Liver (tissue), 8 donors: ENCODE measurements at regions not wholly inside any gene's neighbourhood (a gene's known extent, or its start where the extent isn't known, plus 50 kb on each side); places are given as distances from the start of the nearest gene placed in this dataset.

Experiments used
- DNase-seq: peaks from one replicate; pipeline ENCODE4 v3.0.0-alpha.2; 2017; ENCODE audit warnings: low spot score
- H3K27ac ChIP-seq, 2 donors: one replicate each; pipeline ENCODE4 v1.7.0; 2013; ENCODE audit warnings: inconsistent platforms in 2 of 2, low read length in 2 of 2, control low read depth in 1 of 2, low read depth in 1 of 2, mild to moderate bottlenecking in 1 of 2
- H3K27me3 ChIP-seq, 4 donors: one replicate each; pipeline versions ENCODE4 v1.6.1 to v1.7.0; 2013; ENCODE audit warnings: low read length in 3 of 4, inconsistent platforms in 1 of 4, mild to moderate bottlenecking in 1 of 4, moderate library complexity in 1 of 4; ENCODE audit not compliant: control insufficient read depth in 4 of 4, insufficient read depth in 4 of 4
- H3K36me3 ChIP-seq, 4 donors: one replicate each; pipeline versions ENCODE4 v1.6.1 to v1.7.0; 2013; ENCODE audit warnings: low read length in 3 of 4, mild to moderate bottlenecking in 3 of 4, low read depth in 1 of 4, moderate library complexity in 1 of 4; ENCODE audit not compliant: control insufficient read depth in 4 of 4, insufficient read depth in 3 of 4
- H3K4me1 ChIP-seq, 4 donors: one replicate each; pipeline versions ENCODE4 v1.6.1 to v1.7.0; 2013; ENCODE audit warnings: low read length in 3 of 4, mild to moderate bottlenecking in 3 of 4, moderate library complexity in 1 of 4; ENCODE audit not compliant: control insufficient read depth in 4 of 4, insufficient read depth in 4 of 4
- H3K4me3 ChIP-seq, 3 donors: one replicate each; pipeline versions ENCODE4 v1.6.1 to v1.7.0; 2013; ENCODE audit warnings: low read length in 3 of 3, control low read depth in 1 of 3, low read depth in 1 of 3, mild to moderate bottlenecking in 1 of 3
- H3K9ac ChIP-seq, 2 donors: one replicate each; pipeline ENCODE4 v1.7.0; 2013; ENCODE audit warnings: low read length in 2 of 2, mild to moderate bottlenecking in 2 of 2, moderate library complexity in 2 of 2, control low read depth in 1 of 2, low read depth in 1 of 2
- H3K9me3 ChIP-seq, 4 donors: one replicate each; pipeline versions ENCODE4 v1.6.1 to v1.7.0; 2013; ENCODE audit warnings: low read length in 3 of 4; ENCODE audit not compliant: control insufficient read depth in 4 of 4
- EGR1 ChIP-seq, 2 donors: IDR thresholded peaks; 2 replicates each; pipeline ENCODE4 v1.6.1; 2016 to 2018; ENCODE audit warnings: antibody characterized with exemption in 2 of 2, low read depth in 2 of 2
- FOXA1 ChIP-seq: IDR thresholded peaks from 2 replicates; pipeline ENCODE4 v1.6.1; 2016; ENCODE audit warnings: antibody characterized with exemption
- FOXA2 ChIP-seq: IDR thresholded peaks from 2 replicates; pipeline ENCODE4 v1.6.1; 2016; ENCODE audit warnings: antibody characterized with exemption
- GABPA ChIP-seq, 2 donors: IDR thresholded peaks in 1 of 2; conservative IDR thresholded peaks in 1 of 2; 2 replicates each; pipeline ENCODE4 v1.6.1; 2016; ENCODE audit warnings: antibody characterized with exemption in 2 of 2, mild to moderate bottlenecking in 1 of 2, moderate library complexity in 1 of 2
- HNF4A ChIP-seq, 2 donors: conservative IDR thresholded peaks; 2 replicates each; pipeline ENCODE4 v1.6.1; 2016; ENCODE audit warnings: antibody characterized with exemption in 2 of 2, mild to moderate bottlenecking in 2 of 2
- HNF4G ChIP-seq: IDR thresholded peaks from 2 replicates; pipeline ENCODE4 v1.6.1; 2016; ENCODE audit warnings: antibody characterized with exemption
- JUND ChIP-seq, 2 donors: IDR thresholded peaks; 2 replicates each; pipeline ENCODE4 v1.6.1; 2016; ENCODE audit warnings: antibody characterized with exemption in 2 of 2
- NR2F2 ChIP-seq: IDR thresholded peaks from 2 replicates; pipeline ENCODE4 v1.6.1; 2016; ENCODE audit warnings: antibody characterized with exemption
- RAD21 ChIP-seq, 2 donors: IDR thresholded peaks; 2 replicates each; pipeline ENCODE4 v1.6.1; 2016; ENCODE audit warnings: antibody characterized with exemption in 2 of 2, mild to moderate bottlenecking in 2 of 2
- RXRA ChIP-seq, 2 donors: IDR thresholded peaks; 2 replicates each; pipeline ENCODE4 v1.6.1; 2017 to 2018; ENCODE audit warnings: antibody characterized with exemption in 2 of 2, mild to moderate bottlenecking in 1 of 2
- SP1 ChIP-seq: IDR thresholded peaks from 2 replicates; pipeline ENCODE4 v1.6.1; 2018; ENCODE audit warnings: antibody characterized with exemption, mild to moderate bottlenecking
- TAF1 ChIP-seq: conservative IDR thresholded peaks from 2 replicates; pipeline ENCODE4 v1.6.1; 2016; ENCODE audit warnings: antibody characterized with exemption, mild to moderate bottlenecking
- YY1 ChIP-seq: IDR thresholded peaks from 2 replicates; pipeline ENCODE4 v1.6.1; 2016; ENCODE audit warnings: antibody characterized with exemption, mild to moderate bottlenecking
- WGBS: extraction: QIAGEN DNeasy Blood & Tissue Kit; methylation state at CpG from one replicate; pipeline ENCODE4 v1.1.7; 2013; 5-methylcytosine and 5-hydroxymethylcytosine counted together
- TF ChIP-seq, protein P1 (sequence below): IDR thresholded peaks from 2 replicates; pipeline ENCODE4 v1.6.1; 2016; ENCODE audit warnings: antibody characterized with exemption
- TF ChIP-seq, protein P2 (sequence below): IDR thresholded peaks from 2 replicates; pipeline ENCODE4 v1.6.1; 2016; ENCODE audit warnings: antibody characterized with exemption, mild to moderate bottlenecking
- TF ChIP-seq, protein P3 (sequence below): fragments of 150-350 bp; IDR thresholded peaks from 2 replicates; pipeline ENCODE4 v1.5.1; 2017; ENCODE audit warnings: improper control_type of control experiment, low read depth, low read length; ENCODE audit not compliant: missing input control
- TF ChIP-seq, protein P4 (sequence below): IDR thresholded peaks from 2 replicates; pipeline ENCODE4 v1.6.1; 2016; ENCODE audit warnings: antibody characterized with exemption
- donor health status: healthy.
- donor health status: healthy.
- donor health status: healthy.
- donor health status: healthy.
- donor health status: healthy.

DNA sequence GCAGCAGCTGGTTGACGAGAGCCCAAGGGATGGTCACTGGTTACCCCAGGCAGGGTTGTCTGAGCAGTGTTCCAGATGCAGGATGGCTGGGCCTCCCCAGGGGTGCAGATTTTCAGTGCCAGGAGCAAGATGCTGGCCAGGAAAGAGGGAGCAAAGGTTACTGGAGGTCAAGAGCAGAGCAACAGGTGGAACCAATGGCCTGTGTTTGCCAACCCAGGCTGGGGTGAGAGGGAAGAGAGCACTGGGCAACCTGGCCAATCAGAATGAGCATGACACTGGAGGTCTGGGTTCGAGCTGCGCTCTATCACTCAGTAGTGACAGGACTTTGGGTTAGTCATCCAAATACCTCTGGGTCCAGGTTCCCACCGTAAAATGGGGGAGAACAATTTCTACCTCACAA, 90.6 kb upstream of the TLE3 start:
- 98% methylated on average over 4 of the region's 4 CpGs for WGBS
- Histone ChIP-seq H3K27me3 (no peaks in the 10 kb centered on the region), H3K4me3 (no peak overlapping the region), H3K36me3 (no peaks in the 10 kb centered on the region), H3K9ac (no peak overlapping the region), H3K4me1 (peaks cover 0 to 10% (median 6%) of the 10 kb centered on the region in 4 donors), H3K9me3 (no peaks in the 10 kb centered on the region), H3K27ac (no peak overlapping the region)
- DNase-seq: no peak
- TF ChIP-seq, protein P1, sequence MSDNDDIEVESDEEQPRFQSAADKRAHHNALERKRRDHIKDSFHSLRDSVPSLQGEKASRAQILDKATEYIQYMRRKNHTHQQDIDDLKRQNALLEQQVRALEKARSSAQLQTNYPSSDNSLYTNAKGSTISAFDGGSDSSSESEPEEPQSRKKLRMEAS: no peak
- TF ChIP-seq SP1 (no peak), JUND (IDR thresholded peaks at IDR 0.05) (no peak), RAD21 (IDR thresholded peaks at IDR 0.05) (no peak), YY1 (no peak), TAF1 (no peak), FOXA2 (no peak), FOXA1 (no peak), EGR1 (IDR thresholded peaks at IDR 0.05; ENCODE audit: low read depth in 2 of 2) (no peak)
- TF ChIP-seq, protein P2, sequence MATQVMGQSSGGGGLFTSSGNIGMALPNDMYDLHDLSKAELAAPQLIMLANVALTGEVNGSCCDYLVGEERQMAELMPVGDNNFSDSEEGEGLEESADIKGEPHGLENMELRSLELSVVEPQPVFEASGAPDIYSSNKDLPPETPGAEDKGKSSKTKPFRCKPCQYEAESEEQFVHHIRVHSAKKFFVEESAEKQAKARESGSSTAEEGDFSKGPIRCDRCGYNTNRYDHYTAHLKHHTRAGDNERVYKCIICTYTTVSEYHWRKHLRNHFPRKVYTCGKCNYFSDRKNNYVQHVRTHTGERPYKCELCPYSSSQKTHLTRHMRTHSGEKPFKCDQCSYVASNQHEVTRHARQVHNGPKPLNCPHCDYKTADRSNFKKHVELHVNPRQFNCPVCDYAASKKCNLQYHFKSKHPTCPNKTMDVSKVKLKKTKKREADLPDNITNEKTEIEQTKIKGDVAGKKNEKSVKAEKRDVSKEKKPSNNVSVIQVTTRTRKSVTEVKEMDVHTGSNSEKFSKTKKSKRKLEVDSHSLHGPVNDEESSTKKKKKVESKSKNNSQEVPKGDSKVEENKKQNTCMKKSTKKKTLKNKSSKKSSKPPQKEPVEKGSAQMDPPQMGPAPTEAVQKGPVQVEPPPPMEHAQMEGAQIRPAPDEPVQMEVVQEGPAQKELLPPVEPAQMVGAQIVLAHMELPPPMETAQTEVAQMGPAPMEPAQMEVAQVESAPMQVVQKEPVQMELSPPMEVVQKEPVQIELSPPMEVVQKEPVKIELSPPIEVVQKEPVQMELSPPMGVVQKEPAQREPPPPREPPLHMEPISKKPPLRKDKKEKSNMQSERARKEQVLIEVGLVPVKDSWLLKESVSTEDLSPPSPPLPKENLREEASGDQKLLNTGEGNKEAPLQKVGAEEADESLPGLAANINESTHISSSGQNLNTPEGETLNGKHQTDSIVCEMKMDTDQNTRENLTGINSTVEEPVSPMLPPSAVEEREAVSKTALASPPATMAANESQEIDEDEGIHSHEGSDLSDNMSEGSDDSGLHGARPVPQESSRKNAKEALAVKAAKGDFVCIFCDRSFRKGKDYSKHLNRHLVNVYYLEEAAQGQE: no peak

DNA sequence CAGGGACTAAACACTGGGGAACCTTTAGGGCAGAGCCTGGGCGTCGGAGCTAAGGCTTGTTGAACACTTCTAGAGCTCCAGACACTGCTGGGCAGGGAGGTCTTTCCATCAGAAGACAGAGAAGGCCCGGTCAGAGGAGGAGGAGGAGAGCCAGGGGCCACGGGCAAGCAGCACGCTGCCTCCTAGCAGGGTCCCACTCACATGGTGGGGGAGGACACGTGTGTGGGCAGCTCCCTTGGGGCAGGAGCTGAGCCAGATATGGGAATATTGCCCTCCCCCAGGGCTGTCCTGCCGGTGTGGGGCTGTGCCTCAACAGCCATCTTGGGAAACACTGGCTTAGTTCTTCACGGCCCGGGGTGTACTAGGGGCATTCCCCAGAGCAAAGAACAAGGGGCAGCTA, 89.6 kb upstream of the TLE3 start:
- Histone ChIP-seq H3K4me3 (no peak overlapping the region), H3K4me1 (peaks cover 0 to under 1% (median under 1%) of the 10 kb centered on the region in 4 donors), H3K27me3 (no peaks in the 10 kb centered on the region), H3K36me3 (no peaks in the 10 kb centered on the region), H3K9ac (no peak overlapping the region), H3K9me3 (no peaks in the 10 kb centered on the region), H3K27ac (no peak overlapping the region)
- DNase-seq: no peak
- TF ChIP-seq RXRA (IDR thresholded peaks at IDR 0.05) (no peak), GABPA (IDR thresholded peaks at IDR 0.05 in 1 of 2, conservative IDR thresholded peaks at IDR 0.05 in 1 of 2) (no peak), RAD21 (IDR thresholded peaks at IDR 0.05) (no peak), HNF4G (no peak), YY1 (no peak), EGR1 (IDR thresholded peaks at IDR 0.05; ENCODE audit: low read depth in 2 of 2) (no peak), SP1 (no peak), NR2F2 (no peak), HNF4A (conservative IDR thresholded peaks at IDR 0.05) (no peak), TAF1 (no peak), JUND (IDR thresholded peaks at IDR 0.05) (no peak)
- TF ChIP-seq, protein P3, sequence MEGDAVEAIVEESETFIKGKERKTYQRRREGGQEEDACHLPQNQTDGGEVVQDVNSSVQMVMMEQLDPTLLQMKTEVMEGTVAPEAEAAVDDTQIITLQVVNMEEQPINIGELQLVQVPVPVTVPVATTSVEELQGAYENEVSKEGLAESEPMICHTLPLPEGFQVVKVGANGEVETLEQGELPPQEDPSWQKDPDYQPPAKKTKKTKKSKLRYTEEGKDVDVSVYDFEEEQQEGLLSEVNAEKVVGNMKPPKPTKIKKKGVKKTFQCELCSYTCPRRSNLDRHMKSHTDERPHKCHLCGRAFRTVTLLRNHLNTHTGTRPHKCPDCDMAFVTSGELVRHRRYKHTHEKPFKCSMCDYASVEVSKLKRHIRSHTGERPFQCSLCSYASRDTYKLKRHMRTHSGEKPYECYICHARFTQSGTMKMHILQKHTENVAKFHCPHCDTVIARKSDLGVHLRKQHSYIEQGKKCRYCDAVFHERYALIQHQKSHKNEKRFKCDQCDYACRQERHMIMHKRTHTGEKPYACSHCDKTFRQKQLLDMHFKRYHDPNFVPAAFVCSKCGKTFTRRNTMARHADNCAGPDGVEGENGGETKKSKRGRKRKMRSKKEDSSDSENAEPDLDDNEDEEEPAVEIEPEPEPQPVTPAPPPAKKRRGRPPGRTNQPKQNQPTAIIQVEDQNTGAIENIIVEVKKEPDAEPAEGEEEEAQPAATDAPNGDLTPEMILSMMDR: no peak
- TF ChIP-seq, protein P4, sequence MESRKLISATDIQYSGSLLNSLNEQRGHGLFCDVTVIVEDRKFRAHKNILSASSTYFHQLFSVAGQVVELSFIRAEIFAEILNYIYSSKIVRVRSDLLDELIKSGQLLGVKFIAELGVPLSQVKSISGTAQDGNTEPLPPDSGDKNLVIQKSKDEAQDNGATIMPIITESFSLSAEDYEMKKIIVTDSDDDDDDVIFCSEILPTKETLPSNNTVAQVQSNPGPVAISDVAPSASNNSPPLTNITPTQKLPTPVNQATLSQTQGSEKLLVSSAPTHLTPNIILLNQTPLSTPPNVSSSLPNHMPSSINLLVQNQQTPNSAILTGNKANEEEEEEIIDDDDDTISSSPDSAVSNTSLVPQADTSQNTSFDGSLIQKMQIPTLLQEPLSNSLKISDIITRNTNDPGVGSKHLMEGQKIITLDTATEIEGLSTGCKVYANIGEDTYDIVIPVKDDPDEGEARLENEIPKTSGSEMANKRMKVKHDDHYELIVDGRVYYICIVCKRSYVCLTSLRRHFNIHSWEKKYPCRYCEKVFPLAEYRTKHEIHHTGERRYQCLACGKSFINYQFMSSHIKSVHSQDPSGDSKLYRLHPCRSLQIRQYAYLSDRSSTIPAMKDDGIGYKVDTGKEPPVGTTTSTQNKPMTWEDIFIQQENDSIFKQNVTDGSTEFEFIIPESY: no peak
- TF ChIP-seq, protein P2: no peak
- TF ChIP-seq, protein P1: no peak
- 92% methylated on average over 9 of the region's 9 CpGs for WGBS
